Neural crest cell (in vitro differentiated cells): ENCODE measurements at regions not wholly inside any gene's neighbourhood (a gene's known extent, or its start where the extent isn't known, plus 50 kb on each side); places are given as distances from the start of the nearest gene placed in this dataset.
"Not testable (repeated sequence)": the region's sequence is repeated elsewhere in the genome, so short reads cannot be mapped to it uniquely, and the experiment has no call there.

Experiments used
- DNase-seq: peaks from one replicate; pipeline ENCODE4 v3.0.0; 2021; ENCODE audit warnings: low read depth, mixed read lengths, low spot score
- H3K27ac Mint-ChIP-seq: one replicate; pipeline ENCODE4 v1.8.0; 2021; ENCODE audit warnings: mild to moderate bottlenecking, mixed read lengths; ENCODE audit not compliant: unreplicated experiment
- H3K27me3 Mint-ChIP-seq: 2 replicates; pipeline ENCODE4 v1.8.0; 2021; ENCODE audit warnings: low read depth, mild to moderate bottlenecking, mixed read lengths
- H3K36me3 Mint-ChIP-seq: 2 replicates; pipeline ENCODE4 v1.8.0; 2021; ENCODE audit warnings: low read depth, mild to moderate bottlenecking, mixed read lengths
- H3K4me1 Mint-ChIP-seq: 2 replicates; pipeline ENCODE4 v1.8.0; 2021; ENCODE audit warnings: mixed read lengths
- H3K4me3 Mint-ChIP-seq: one replicate; pipeline ENCODE4 v1.8.0; 2021; ENCODE audit warnings: mild to moderate bottlenecking, mixed read lengths
- H3K9me3 Mint-ChIP-seq: 2 replicates; pipeline ENCODE4 v1.8.0; 2021; ENCODE audit warnings: mixed read lengths
- CTCF ChIP-seq: fragments of 200-600 bp; sonication (generic); conservative IDR thresholded peaks from 2 replicates; pipeline ENCODE4 v1.5.0; 2021; ENCODE audit warnings: antibody characterized with exemption, mild to moderate bottlenecking

DNA sequence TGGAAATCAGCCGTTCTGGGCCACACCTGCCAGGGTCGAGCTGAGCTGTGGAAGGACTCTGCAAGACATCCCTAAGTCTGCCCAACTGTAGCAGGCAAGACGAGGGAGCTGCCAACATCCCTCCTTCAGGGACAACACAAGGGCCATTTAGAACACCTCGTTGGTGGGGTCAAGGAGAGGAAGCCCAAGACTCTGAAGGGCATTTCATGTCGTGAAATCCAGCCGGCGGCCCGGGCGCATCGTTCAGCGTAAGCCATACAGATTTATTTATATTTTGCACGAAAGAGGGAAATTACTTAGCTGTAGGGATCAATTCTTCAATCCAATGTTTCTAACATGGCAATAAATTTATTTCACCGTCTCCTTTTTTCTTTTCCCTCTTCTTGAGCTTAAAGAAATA is 101.7 kb upstream of the ZC3H12A start:
- TF ChIP-seq CTCF: no peak
- Mint-ChIP-seq H3K36me3 (no peaks in the 10 kb centered on the region), H3K27me3 (peaks cover 67% of the 10 kb centered on the region), H3K4me3 (no peak overlapping the region), H3K4me1 (no peaks in the 10 kb centered on the region), H3K27ac (no peak overlapping the region), H3K9me3 (no peaks in the 10 kb centered on the region)
- DNase-seq: no peak

DNA sequence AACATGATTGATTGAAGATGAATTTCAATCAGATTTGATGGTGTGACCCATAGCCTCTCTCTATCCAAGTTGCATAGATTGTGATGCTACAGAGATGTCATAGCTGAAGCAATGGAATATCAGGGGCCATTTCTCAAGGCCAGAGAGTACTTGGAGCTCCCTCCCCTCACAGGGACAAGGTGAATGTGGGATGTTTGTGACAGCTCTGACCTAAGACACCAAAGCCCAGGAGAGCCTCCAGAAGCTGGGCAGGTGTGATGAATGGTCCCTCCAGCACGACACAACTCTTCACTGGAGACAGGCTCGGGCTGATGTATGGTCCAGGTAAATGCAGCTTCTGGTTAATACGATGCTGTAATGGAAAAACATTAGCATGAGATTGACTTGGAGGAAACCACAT is 101.0 kb upstream of the ZC3H12A start:
- no peak for TF ChIP-seq CTCF
- H3K4me1 Mint-ChIP-seq: no peaks in the 10 kb centered on the region
- H3K9me3 Mint-ChIP-seq: no peaks in the 10 kb centered on the region
- no peak overlapping the region for H3K4me3 Mint-ChIP-seq
- DNase-seq: no peak
- no peaks in the 10 kb centered on the region for H3K36me3 Mint-ChIP-seq
- peaks cover 69% of the 10 kb centered on the region for H3K27me3 Mint-ChIP-seq
- H3K27ac Mint-ChIP-seq: no peak overlapping the region

DNA sequence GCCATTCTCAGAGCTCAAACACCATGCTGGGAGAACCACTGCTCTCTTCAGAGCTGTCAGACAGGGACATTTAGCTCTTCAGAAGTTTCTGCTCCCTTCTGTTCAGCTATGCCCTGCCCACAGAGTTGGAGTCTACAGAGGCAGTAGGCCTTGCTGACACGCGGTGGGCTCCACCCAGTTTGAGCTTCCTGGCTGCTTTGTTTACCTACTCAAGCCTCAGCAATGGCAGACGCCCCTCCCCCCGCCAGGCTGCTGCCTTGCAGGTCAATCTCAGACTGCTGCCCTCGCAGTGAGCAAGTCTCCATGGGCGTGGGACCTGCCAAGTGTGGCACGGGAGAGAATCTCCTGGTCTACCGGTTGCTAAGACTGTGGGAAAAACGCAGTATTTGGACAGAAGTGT is 93.8 kb upstream of the ZC3H12A start:
- H3K4me1 Mint-ChIP-seq, H3K36me3 Mint-ChIP-seq, DNase-seq, H3K9me3 Mint-ChIP-seq, H3K27ac Mint-ChIP-seq, H3K4me3 Mint-ChIP-seq: not testable (repeated sequence)
- peaks cover 65% of the 10 kb centered on the region for H3K27me3 Mint-ChIP-seq

- peaks cover 6% of the 10 kb centered on the region for H3K4me1 Mint-ChIP-seq
- no peaks in the 10 kb centered on the region for H3K9me3 Mint-ChIP-seq
- no peak for DNase-seq
- no peak overlapping the region for H3K4me3 Mint-ChIP-seq
- H3K27ac Mint-ChIP-seq: no peak overlapping the region
- no peaks in the 10 kb centered on the region for H3K36me3 Mint-ChIP-seq
- TF ChIP-seq CTCF: no peak
- peaks cover 12% of the 10 kb centered on the region for H3K27me3 Mint-ChIP-seq
Measured at GRCh38 chr1:37387854-37388253, 86.5 kb upstream of the ZC3H12A start.

DNA sequence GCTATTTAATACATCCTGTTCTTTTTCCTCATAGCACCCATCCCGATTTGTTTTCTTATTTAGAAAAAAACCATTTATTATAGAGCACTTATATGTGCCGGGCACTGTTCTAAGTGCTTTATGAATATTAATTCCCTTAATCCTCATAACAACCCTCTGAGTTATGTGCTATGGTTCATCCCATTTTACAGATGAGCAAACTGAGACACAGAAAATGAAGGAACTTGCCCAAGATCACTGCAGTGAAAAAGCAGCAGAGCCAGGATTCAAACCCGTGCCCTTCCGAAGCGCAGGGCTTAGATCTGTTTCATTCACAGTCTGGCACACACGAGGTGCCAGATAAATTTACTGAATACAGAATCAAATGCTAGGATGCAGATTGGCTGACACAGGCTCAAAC is 85.1 kb upstream of the ZC3H12A start:
- H3K4me1 Mint-ChIP-seq: peaks cover 10% of the 10 kb centered on the region

More for the DNA sequence above, 85.1 kb upstream of the ZC3H12A start:
- no peak for DNase-seq
- Mint-ChIP-seq H3K27ac (no peak overlapping the region), H3K4me3 (no peak overlapping the region), H3K36me3 (no peaks in the 10 kb centered on the region), H3K9me3 (no peaks in the 10 kb centered on the region), H3K27me3 (peaks cover 16% of the 10 kb centered on the region)
- no peak for TF ChIP-seq CTCF
